ENCODE measurements at regions not wholly inside any gene's neighbourhood (a gene's known extent, or its start where the extent isn't known, plus 50 kb on each side); places are given as distances from the start of the nearest gene placed in this dataset.

DNA sequence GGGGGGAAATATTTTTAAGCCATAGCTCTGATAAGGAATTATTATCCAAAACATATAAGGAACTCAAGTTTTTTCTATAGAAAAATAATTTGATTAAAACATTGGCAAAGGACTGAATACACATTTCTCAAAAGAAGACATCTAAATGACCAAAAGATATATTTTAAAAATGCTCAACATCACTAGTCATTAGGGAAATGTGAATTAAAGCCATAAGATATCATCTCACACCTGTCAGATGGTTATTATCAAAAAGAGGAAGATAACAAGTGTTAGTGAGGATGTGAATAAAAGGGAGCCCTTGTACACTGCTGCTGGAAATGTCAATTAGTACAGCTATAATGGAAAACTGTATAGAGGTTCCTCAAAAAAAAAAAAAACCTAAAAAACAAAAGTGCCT is 425.0 kb downstream of the DYNC2H1 start:
- H3K4me1 ChIP-seq (ENCODE audit: control insufficient read depth, insufficient read depth, low read length): no peaks in the 10 kb centered on the region
- H2AFZ ChIP-seq (ENCODE audit: control insufficient read depth, low read depth, low read length): no peak overlapping the region
- DNase-seq (ENCODE audit: low read depth, low spot score): no peak
- H3K27me3 ChIP-seq (replicated peaks in 1 of 2; ENCODE audit: control insufficient read depth in 2 of 2, insufficient read depth in 2 of 2, low read length in 1 of 2): no peaks in the 10 kb centered on the region
- no peak for FAIRE-seq
- BruUV-seq (replicated peaks): no TSS peak
- H3K27ac ChIP-seq (ENCODE audit: control insufficient read depth, insufficient read depth): no peak overlapping the region
- no peaks in the 10 kb centered on the region for H3K79me2 ChIP-seq (ENCODE audit: control insufficient read depth, insufficient read depth, low read length)
- POLR2A ChIA-PET: no interaction called here
- intact Hi-C loops (cut with micrococcal nuclease; ENCODE audit: unreplicated experiment) (no loop called here), in situ Hi-C loops (cut with MboI) (no loop called here)
- SMC1A ChIA-PET (ENCODE audit: uncharacterized antibody, unreplicated experiment): interaction anchor here (0.6 kb wide), 1 partner anchor 783 kb away, joined by 3 read pairs; no protein-coding TSS in a partner anchor
- ATAC-seq: no peak
- CTCF ChIA-PET: interaction anchor here (0.6 to 1.5 kb wide), 3 partner anchors 12 to 35 kb away, joined by 3 to 5 read pairs (median 4); no protein-coding TSS in a partner anchor
- no peak overlapping the region for H3K4me2 ChIP-seq (ENCODE audit: control insufficient read depth, insufficient read depth)
- RAD21 ChIA-PET (ENCODE audit: unreplicated experiment): no interaction called here
- no peaks in the 10 kb centered on the region for H4K20me1 ChIP-seq (ENCODE audit: control insufficient read depth, insufficient read depth)
- no peaks in the 10 kb centered on the region for H3K9me3 ChIP-seq (replicated peaks; ENCODE audit: control insufficient read depth, insufficient read depth, low read length)
- no peak overlapping the region for H3K9ac ChIP-seq (ENCODE audit: control insufficient read depth, insufficient read depth, low read length)
- H3K36me3 ChIP-seq (ENCODE audit: control insufficient read depth in 2 of 2, insufficient read depth in 2 of 2, low read length in 1 of 2): no peaks in the 10 kb centered on the region
- no peak overlapping the region for H3K4me3 ChIP-seq
- no peak for TF ChIP-seq ATF7 (IDR thresholded peaks at IDR 0.05; ENCODE audit: low read depth)
- TF ChIP-seq ESRRA (IDR thresholded peaks at IDR 0.05; ENCODE audit: low read length): no peak
- no peak for TF ChIP-seq CBX3 (IDR thresholded peaks at IDR 0.05; ENCODE audit: borderline replicate concordance, low read depth)
- no peak for TF ChIP-seq ZNF207 (IDR thresholded peaks at IDR 0.05; ENCODE audit: borderline replicate concordance)
- no peak for TF ChIP-seq CHD2 (IDR thresholded peaks at IDR 0.05; ENCODE audit: borderline replicate concordance, low read depth, low read length)
- no peak for TF ChIP-seq ZBTB11 (CRISPR knock-in tag; IDR thresholded peaks at IDR 0.05)
- TF ChIP-seq BHLHE40 (IDR thresholded peaks at IDR 0.05; ENCODE audit: borderline replicate concordance in 1 of 2, low read depth in 2 of 2, low read length in 1 of 2): no peak
- TF ChIP-seq, protein P1, sequence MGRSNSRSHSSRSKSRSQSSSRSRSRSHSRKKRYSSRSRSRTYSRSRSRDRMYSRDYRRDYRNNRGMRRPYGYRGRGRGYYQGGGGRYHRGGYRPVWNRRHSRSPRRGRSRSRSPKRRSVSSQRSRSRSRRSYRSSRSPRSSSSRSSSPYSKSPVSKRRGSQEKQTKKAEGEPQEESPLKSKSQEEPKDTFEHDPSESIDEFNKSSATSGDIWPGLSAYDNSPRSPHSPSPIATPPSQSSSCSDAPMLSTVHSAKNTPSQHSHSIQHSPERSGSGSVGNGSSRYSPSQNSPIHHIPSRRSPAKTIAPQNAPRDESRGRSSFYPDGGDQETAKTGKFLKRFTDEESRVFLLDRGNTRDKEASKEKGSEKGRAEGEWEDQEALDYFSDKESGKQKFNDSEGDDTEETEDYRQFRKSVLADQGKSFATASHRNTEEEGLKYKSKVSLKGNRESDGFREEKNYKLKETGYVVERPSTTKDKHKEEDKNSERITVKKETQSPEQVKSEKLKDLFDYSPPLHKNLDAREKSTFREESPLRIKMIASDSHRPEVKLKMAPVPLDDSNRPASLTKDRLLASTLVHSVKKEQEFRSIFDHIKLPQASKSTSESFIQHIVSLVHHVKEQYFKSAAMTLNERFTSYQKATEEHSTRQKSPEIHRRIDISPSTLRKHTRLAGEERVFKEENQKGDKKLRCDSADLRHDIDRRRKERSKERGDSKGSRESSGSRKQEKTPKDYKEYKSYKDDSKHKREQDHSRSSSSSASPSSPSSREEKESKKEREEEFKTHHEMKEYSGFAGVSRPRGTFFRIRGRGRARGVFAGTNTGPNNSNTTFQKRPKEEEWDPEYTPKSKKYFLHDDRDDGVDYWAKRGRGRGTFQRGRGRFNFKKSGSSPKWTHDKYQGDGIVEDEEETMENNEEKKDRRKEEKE (IDR thresholded peaks at IDR 0.05): no peak
- TF ChIP-seq TARDBP (IDR thresholded peaks at IDR 0.05; ENCODE audit: borderline replicate concordance): no peak
- no peak for TF ChIP-seq KAT2A (conservative IDR thresholded peaks at IDR 0.05; ENCODE audit: control insufficient read depth, low read depth, low read length)
- no peak for TF ChIP-seq MYC (IDR thresholded peaks at IDR 0.05; ENCODE audit: insufficient read depth, insufficient read length, insufficient replicate concordance, low read length, severe bottlenecking)
- TF ChIP-seq E2F8 (IDR thresholded peaks at IDR 0.05; ENCODE audit: low read depth, partially characterized antibody): no peak
- no peak for TF ChIP-seq ZZZ3 (IDR thresholded peaks at IDR 0.05; ENCODE audit: control insufficient read depth, insufficient read length, low read depth)
- TF ChIP-seq CEBPB (IDR thresholded peaks at IDR 0.05; ENCODE audit: borderline replicate concordance in 1 of 2, low read depth in 2 of 2, low read length in 2 of 2): no peak
- TF ChIP-seq NFYA (IDR thresholded peaks at IDR 0.05; ENCODE audit: borderline replicate concordance, low read depth, low read length): no peak
- TF ChIP-seq ZNF384 (IDR thresholded peaks at IDR 0.05; ENCODE audit: borderline replicate concordance, low read depth, low read length): no peak

Measured in GM12878 (cell line).